T-helper 2 cell treated with Interferon-gamma antibody and Interleukin-4, amounts not matched to agents 100 ng/mL and 5 ng/mL, for 36 hours (primary cell): ENCODE measurements at regions not wholly inside any gene's neighbourhood (a gene's known extent, or its start where the extent isn't known, plus 50 kb on each side); places are given as distances from the start of the nearest gene placed in this dataset.

Experiments
- intact Hi-C: fragments of 100-400 bp; cut with micrococcal nuclease; formaldehyde crosslinking; loops from one replicate; pipeline ENCODE4 v1.15.1; 2023

DNA sequence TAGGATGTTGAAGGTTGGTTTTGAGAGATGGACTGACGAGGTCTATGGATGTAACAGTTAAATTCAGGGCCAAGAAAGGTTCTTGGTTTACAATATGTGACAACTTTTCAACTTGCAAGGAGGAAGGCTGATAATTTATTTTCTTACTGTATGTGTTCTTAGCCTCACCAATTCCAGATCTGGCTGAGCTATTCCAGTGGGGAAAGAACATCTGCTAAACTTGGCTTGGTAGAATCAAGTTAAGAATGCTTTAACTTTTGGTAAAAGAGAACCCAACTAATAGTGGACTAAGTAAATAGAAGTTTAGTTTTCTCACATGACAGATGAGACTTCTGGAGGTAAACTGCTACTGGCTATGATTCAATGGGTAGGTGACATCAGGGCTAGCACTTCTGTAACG, 222.9 kb downstream of the KLF5 start:
- intact Hi-C loops, result no loop called here

DNA sequence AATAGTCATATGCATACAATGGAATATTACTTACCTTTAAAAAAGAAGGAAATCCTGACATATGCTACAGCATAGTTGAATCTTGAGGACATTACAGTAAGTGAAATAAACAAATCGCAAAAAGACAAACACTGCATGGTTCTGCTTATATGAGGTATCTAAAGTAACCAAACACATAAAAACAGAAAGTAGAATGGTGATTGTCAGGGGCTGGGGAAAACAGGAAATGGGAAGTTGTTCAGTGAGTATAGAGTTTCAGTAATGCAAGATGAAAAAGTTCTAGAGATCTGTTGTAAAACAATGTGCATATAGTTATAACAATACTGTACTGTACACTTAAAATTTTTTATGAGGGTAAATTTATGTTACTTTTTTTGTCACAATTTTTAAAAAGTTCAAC, 219.4 kb downstream of the KLF5 start:
- intact Hi-C loops, result loop anchor here (5.0 kb wide), 1 partner anchor 221 kb away; the partner anchor contains the start of gene KLF5

GRCh38 chr13:73275163-73275562, 216.4 kb downstream of the KLF5 start:
- intact Hi-C loops, result loop anchor here (2.0 to 5.0 kb wide), 2 partner anchors 46 to 218 kb away; partner anchors contain the start of gene KLF5

GRCh38 chr13:73274147-73274546, 215.3 kb downstream of the KLF5 start:
- intact Hi-C loops, result loop anchor here (2.0 kb wide), 1 partner anchor 45 kb away; no protein-coding TSS in a partner anchor

DNA sequence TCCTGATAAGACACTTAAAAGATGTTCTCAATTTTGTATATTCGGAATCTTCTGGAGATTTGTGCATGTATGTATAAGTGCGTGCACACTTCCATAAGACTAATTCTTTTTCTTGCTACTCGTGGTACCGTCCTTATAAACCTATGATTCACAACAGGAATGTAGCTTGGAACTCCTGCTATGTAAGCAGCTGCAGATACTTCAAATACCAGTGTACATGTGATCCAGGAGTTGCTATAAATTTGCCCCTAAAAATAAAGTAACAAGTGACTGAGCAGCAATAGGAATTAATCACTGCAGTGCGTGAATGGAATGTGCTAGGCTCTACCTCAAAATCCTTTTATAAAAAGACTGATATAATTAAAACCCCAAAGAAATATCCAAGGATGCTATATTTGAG, 214.9 kb downstream of the KLF5 start:
- intact Hi-C loops, result loop anchor here (2.0 kb wide), 1 partner anchor 45 kb away; no protein-coding TSS in a partner anchor

GRCh38 chr13:73273276-73273675, 214.5 kb downstream of the KLF5 start:
- intact Hi-C loops, result no loop called here

DNA sequence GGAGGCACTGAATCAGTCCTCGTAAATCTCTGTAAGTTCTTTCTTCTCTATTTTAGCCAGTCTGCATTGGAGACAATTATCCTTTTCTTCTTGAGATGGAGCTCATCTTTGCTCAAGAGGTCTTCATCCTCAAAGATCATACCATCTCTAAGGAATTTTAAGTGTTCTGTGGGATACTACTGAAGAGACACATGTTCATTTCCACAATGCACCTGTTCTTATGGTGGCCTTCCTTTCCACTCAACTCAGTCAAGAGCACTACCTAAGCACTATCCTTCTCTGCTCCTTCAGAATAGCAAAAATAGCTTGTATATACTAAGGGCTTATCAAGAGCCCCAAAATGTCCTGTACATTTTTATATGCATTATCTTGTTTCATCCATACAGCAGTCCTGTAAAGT, 214.0 kb downstream of the KLF5 start:
- intact Hi-C loops, result no loop called here

- intact Hi-C loops, result no loop called here
Measured at GRCh38 chr13:73268306-73268705, 209.5 kb downstream of the KLF5 start.

- intact Hi-C loops, result no loop called here
Measured at GRCh38 chr13:73266640-73267180, 207.9 kb downstream of the KLF5 start.

DNA sequence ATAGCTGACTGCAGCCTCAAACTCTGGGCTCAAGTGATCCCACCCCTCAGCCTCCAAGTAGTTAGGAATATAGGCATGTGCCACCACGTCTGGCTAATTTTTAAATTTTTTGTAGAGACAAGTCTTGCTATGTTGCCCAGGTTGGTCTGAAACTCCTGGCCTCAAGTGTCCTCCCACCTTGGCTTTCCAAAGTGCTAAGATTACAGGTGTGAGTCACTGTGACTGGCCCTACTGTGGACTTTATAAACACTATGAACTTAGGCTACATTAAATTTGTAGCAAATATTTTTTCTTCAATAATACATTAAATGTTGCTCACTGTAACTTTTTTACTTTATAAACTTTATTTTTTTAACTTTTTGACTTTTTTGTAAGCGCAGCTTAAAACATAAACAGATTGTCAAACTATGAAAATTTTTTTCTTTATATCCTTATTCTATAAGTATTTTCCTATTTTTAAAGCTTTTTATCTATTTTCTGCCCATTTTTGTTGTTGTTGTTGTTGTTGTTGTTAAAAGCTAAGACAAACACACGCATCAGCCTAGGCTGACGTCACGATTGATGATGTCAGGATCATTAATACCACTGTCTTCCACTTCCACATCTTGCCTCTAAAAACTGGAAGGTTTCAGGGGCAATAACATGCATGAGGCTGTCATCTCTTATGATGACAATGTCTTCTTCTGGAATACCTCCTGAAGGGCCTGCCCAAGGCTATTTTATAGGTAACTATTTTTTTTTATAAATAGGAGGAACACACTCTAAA, 204.2 kb downstream of the KLF5 start:
- intact Hi-C loops, result no loop called here

DNA sequence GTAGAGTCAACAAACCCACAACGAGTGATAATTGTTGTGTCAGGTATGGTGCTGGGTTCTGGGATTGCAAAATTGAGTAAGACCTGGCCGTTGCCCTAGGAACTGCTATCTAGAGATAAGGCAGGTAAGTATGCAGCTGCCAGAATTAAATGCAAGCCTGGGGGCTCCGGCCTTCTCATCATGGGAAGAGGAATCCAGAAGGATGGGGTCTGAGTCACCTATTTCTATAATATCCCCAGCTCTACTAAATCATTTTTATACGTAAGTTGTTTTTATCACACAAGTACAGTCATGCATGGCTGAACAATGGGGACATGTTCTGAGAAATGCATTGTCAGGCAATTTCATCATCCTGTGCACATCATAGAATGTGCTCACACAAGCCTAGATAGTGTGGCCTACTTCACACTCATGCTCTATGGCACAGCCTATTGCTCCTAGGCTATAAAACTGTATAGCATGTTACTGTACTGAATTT, 203.0 kb downstream of the KLF5 start:
- intact Hi-C loops, result no loop called here

DNA sequence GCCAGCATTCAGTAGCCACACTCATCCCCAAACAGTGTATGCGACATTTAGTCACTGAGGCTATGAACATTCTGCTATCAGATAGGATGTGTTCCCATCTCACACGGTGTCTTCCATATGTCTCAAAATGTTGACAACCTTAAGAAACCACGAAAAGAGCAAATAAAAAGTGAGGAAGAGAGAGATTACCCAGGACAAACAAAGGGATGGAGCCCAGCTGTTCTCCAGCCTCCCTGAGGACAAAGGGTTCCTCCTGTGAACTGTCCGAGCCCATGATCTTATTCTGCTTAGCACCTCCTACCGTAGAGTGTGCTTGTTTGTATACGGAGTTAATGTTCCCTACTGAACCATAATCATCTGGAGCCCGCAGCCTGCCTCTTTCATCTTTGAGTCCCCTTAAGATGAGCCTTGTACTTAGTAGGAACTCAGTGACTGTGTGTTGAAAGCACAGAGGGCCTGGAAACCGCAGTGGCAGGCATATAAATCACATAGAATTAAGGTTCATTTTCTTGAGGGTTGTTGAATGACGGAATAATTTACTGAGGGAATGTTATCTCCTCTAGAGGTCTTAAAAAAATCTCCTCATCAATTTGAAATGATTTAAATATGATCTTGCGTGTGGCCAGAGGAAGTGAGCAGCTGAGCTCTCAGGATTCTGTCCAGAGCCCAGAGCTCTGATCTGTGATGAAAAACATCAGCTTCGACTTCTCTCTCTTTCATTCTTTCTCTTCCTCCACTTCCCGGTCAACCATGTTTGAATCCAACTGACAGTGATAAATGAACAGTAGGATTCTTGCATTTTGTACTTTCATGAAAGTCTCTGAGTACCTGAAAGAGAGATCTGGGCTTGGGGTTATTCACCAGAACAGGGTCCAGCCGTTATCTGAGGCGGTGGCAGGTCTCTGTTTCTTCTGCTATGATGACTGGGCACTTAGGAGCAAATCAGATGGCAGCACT, 200.5 kb downstream of the KLF5 start:
- intact Hi-C loops, result no loop called here

- intact Hi-C loops, result no loop called here
Measured at GRCh38 chr13:73258406-73258805, 199.6 kb downstream of the KLF5 start.

- intact Hi-C loops, result no loop called here
Measured at GRCh38 chr13:73254827-73255226, 196.0 kb downstream of the KLF5 start.

DNA sequence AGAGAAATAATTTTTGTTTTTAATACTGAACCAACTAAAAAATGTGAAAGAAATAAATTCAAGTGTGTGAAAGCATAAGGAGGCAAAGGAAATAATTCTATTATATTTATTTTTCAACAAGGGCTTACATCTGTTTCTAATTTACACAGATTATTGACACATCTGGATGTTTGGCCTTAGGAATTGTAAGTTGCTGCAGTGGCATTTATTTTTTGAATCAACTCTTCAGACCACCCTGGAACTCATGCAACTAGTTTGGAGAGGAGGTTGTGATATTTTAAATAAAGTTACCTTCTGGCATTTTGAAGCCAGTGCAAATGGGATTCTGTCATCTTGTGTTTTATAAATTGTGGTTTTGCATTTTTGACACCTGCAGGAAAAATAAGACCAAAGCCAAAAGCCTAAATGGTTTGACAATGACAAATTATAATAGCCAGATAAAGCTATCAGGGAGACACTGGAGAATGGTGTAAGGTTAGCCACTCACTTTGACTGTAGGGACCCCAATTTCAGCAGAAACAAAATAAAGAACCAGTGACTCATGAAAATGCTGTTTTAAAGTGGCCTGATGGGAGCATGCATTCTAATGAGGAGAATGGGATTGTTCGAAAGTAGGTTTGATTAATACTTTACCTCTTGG, 192.9 kb downstream of the KLF5 start:
- intact Hi-C loops, result no loop called here

DNA sequence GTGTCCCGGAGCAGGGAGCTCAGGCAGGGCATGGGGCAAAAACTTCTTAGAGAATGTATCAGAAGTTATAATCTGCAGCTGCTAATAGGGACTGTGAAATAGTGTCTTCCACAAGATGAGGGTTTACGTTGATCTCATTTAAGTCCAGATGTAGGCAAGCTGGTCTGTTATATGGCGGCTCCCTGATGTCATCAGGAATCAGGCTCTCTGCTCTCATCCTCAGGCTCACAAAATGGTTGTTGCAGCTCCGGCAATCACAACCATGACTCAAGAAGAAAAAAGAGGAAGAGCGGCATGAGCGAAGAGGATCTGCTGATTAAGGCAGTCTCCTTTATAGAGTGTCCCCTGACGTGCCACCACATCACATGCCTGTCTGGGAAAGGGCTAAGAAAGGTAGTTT, 191.3 kb downstream of the KLF5 start:
- intact Hi-C loops, result no loop called here

GRCh38 chr13:73248711-73249580, 190.1 kb downstream of the KLF5 start:
- intact Hi-C loops, result no loop called here

DNA sequence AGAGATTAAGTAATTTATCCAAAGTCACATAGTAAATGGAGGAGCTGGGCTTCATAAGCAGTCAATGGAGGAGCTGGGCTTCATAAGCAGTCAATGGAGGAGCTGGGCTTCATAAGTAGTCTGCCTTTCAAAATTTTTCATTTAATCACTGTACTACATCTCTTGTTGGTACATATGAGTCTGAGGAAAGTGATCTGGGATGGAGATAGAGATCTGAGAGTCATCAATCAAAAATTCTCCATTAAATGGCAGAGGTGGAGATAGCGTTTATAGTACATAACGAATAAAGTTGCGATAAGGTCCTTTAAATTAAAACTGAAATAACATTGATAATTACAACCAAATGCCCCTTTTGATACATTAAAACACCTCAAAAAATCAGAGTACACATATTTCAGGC, 189.3 kb downstream of the KLF5 start:
- intact Hi-C loops, result no loop called here

GRCh38 chr13:73245246-73245645, 186.4 kb downstream of the KLF5 start:
- intact Hi-C loops, result no loop called here

DNA sequence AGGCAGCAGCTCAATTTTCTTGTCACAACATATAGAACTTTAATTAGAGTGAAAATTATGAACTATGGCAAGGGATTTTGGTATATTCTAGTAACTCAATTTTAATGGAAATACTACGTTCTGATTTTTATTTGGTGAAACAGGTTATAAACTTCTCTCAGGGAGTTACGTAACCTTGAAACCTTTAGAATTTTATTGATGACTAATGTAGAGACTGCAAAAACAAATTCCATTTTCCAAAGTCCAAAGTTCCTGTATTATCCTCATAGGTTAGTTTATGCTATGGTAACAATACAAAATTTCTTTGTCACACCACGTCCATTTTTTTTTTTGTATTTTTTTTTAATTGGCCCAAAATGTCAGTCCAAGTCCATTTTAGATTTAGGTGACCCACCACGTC, 185.7 kb downstream of the KLF5 start:
- intact Hi-C loops, result no loop called here
